Sigmoid colon (tissue), 4 donors: ENCODE measurements at regions not wholly inside any gene's neighbourhood (a gene's known extent, or its start where the extent isn't known, plus 50 kb on each side); places are given as distances from the start of the nearest gene placed in this dataset.
A peak's percentile ranks its signal among the peaks of the same experiment; 100 is the strongest.

Experiments used
- CTCF ChIP-seq, 4 experiments: fragments of 450-650 bp in 3 of 4; fragments of 200-600 bp in 1 of 4; IDR thresholded peaks; one replicate each; pipeline ENCODE4 v1.5.1; 2016 to 2019; ENCODE audit warnings: antibody characterized with exemption in 4 of 4, mild to moderate bottlenecking in 3 of 4, moderate library complexity in 2 of 4
- POLR2A ChIP-seq, 2 donors: fragments of 450-650 bp; IDR thresholded peaks; one replicate each; pipeline ENCODE4 v1.6.1; 2016; ENCODE audit warnings: antibody characterized with exemption in 2 of 2, mild to moderate bottlenecking in 2 of 2, moderate library complexity in 2 of 2
- POLR2AphosphoS5 ChIP-seq, 4 donors: sonication (generic); formaldehyde crosslinking; IDR thresholded peaks; one replicate each; pipeline ENCODE4 v1.6.1; 2017; ENCODE audit warnings: antibody characterized with exemption in 4 of 4

- TF ChIP-seq CTCF (IDR thresholded peaks at IDR 0.05) (peak in 1 of 4 experiments; percentile 43), POLR2A (IDR thresholded peaks at IDR 0.05) (no peak), POLR2AphosphoS5 (IDR thresholded peaks at IDR 0.05) (no peak)
Measured at GRCh38 chr2:138846216-138846821, 66.1 kb upstream of the NXPH2 start.
